Nephron (organoid): ENCODE measurements at regions not wholly inside any gene's neighbourhood (a gene's known extent, or its start where the extent isn't known, plus 50 kb on each side); places are given as distances from the start of the nearest gene placed in this dataset.

ENCODE experiments used
- H3K27ac Mint-ChIP-seq, 3 experiments: 2 replicates each; pipeline ENCODE4 v1.8.0; 2020; ENCODE audit warnings: mixed read lengths in 3 of 3, mild to moderate bottlenecking in 2 of 3, moderate library complexity in 1 of 3
- H3K27me3 Mint-ChIP-seq: 2 replicates; pipeline ENCODE4 v1.8.0; 2021; ENCODE audit warnings: low read depth, mild to moderate bottlenecking, moderate library complexity, mixed read lengths
- H3K36me3 Mint-ChIP-seq: 2 replicates; pipeline ENCODE4 v1.8.0; 2020; ENCODE audit warnings: low read depth, mixed read lengths
- H3K4me1 Mint-ChIP-seq: 2 replicates; pipeline ENCODE4 v1.8.0; 2020; ENCODE audit warnings: mixed read lengths
- H3K4me3 Mint-ChIP-seq, 3 experiments: 2 replicates each; pipeline ENCODE4 v1.8.0; 2020; ENCODE audit warnings: mild to moderate bottlenecking in 3 of 3, mixed read lengths in 3 of 3, moderate library complexity in 2 of 3
- H3K9me3 Mint-ChIP-seq: 2 replicates; pipeline ENCODE4 v1.8.0; 2020; ENCODE audit warnings: mixed read lengths
- TF ChIP-seq, protein P1 (sequence below), 3 experiments: fragments of 200-600 bp; sonication (generic); IDR thresholded peaks; one replicate each; pipeline ENCODE4 v1.5.0; 2021; ENCODE audit warnings: antibody characterized with exemption in 3 of 3; ENCODE audit not compliant: unreplicated experiment in 3 of 3

- H3K36me3 Mint-ChIP-seq: no peaks in the 10 kb centered on the region
- peaks cover 10% of the 10 kb centered on the region for H3K9me3 Mint-ChIP-seq
- H3K4me3 Mint-ChIP-seq: no peak overlapping the region
- H3K27ac Mint-ChIP-seq: no peak overlapping the region
- H3K27me3 Mint-ChIP-seq: peaks cover 6% of the 10 kb centered on the region
- H3K4me1 Mint-ChIP-seq: peaks cover 16% of the 10 kb centered on the region
- TF ChIP-seq, protein P1, sequence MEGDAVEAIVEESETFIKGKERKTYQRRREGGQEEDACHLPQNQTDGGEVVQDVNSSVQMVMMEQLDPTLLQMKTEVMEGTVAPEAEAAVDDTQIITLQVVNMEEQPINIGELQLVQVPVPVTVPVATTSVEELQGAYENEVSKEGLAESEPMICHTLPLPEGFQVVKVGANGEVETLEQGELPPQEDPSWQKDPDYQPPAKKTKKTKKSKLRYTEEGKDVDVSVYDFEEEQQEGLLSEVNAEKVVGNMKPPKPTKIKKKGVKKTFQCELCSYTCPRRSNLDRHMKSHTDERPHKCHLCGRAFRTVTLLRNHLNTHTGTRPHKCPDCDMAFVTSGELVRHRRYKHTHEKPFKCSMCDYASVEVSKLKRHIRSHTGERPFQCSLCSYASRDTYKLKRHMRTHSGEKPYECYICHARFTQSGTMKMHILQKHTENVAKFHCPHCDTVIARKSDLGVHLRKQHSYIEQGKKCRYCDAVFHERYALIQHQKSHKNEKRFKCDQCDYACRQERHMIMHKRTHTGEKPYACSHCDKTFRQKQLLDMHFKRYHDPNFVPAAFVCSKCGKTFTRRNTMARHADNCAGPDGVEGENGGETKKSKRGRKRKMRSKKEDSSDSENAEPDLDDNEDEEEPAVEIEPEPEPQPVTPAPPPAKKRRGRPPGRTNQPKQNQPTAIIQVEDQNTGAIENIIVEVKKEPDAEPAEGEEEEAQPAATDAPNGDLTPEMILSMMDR (IDR thresholded peaks at IDR 0.05; ENCODE audit: unreplicated experiment in 3 of 3): no peak
These were observed 80.3 kb upstream of the CES5A start for GRCh38 chr16:55955424-55955823.

- no peak overlapping the region for H3K4me3 Mint-ChIP-seq
- TF ChIP-seq, protein P1 (IDR thresholded peaks at IDR 0.05; ENCODE audit: unreplicated experiment in 3 of 3): no peak
- no peaks in the 10 kb centered on the region for H3K36me3 Mint-ChIP-seq
- peaks cover 16% of the 10 kb centered on the region for H3K4me1 Mint-ChIP-seq
- peaks cover 6% of the 10 kb centered on the region for H3K27me3 Mint-ChIP-seq
- H3K27ac Mint-ChIP-seq: peak overlapping the region in 2 of 3 experiments; percentile 19 to 52
- peaks cover 12% of the 10 kb centered on the region for H3K9me3 Mint-ChIP-seq
These were observed 79.7 kb upstream of the CES5A start for GRCh38 chr16:55954906-55955305.

- TF ChIP-seq, protein P1 (IDR thresholded peaks at IDR 0.05; ENCODE audit: unreplicated experiment in 3 of 3): no peak
- peaks cover 2% of the 10 kb centered on the region for H3K27me3 Mint-ChIP-seq
- H3K4me1 Mint-ChIP-seq: peaks cover 25% of the 10 kb centered on the region
- no peak overlapping the region for H3K27ac Mint-ChIP-seq
- H3K4me3 Mint-ChIP-seq: no peak overlapping the region
- H3K36me3 Mint-ChIP-seq: no peaks in the 10 kb centered on the region
- H3K9me3 Mint-ChIP-seq: peaks cover 13% of the 10 kb centered on the region
These were observed 74.3 kb upstream of the CES5A start for GRCh38 chr16:55949518-55949917.

DNA sequence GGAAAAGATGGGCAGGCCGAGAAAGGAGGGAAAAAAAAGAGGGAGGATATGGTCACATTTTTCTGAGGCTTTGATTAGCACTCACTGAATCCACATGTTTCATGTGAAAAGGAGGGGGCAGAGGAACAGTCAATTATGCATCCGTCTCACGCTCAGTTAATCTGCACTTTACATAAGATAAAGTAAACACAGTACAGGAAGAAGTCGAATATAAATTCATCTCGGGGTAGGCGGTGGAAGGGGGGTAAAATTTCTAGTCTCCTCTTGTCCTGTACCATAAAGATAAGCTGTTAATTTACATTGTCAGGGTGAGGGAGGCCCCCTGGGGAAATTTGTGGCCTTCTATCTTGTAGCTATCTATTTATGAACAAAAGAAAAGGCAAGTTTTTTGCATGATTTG lies 73.1 kb upstream of the CES5A start:
- TF ChIP-seq, protein P1 (IDR thresholded peaks at IDR 0.05; ENCODE audit: unreplicated experiment in 3 of 3): no peak
- no peak overlapping the region for H3K4me3 Mint-ChIP-seq
- H3K27me3 Mint-ChIP-seq: peaks cover 3% of the 10 kb centered on the region
- no peaks in the 10 kb centered on the region for H3K36me3 Mint-ChIP-seq
- H3K4me1 Mint-ChIP-seq: peaks cover 22% of the 10 kb centered on the region
- peaks cover 13% of the 10 kb centered on the region for H3K9me3 Mint-ChIP-seq
- peak overlapping the region; percentile 1 to 23 (median 7) for H3K27ac Mint-ChIP-seq

DNA sequence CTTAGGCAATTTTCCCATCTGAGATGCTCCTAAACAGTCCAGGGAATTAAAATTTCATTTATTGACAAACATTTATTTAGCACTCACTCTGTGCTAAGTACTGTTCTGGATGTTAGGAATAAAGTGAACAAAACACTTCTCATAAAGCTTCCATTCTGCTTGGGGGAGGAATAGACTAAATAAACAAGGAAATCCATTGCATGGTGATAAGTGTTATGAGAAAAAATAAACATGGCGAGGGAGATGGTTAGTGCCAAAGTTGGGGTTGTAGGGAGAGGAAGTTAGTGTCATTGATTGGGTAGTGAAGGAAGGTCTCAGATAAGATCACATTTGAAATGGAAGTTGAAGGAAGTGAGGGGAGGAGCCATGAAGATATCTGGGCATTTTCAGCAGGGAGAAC lies 72.2 kb upstream of the CES5A start:
- peaks cover 11% of the 10 kb centered on the region for H3K9me3 Mint-ChIP-seq
- H3K4me1 Mint-ChIP-seq: peaks cover 22% of the 10 kb centered on the region
- H3K27ac Mint-ChIP-seq: peak overlapping the region in 2 of 3 experiments; percentile 18 to 48
- H3K36me3 Mint-ChIP-seq: no peaks in the 10 kb centered on the region
- TF ChIP-seq, protein P1 (IDR thresholded peaks at IDR 0.05; ENCODE audit: unreplicated experiment in 3 of 3): no peak
- H3K4me3 Mint-ChIP-seq: no peak overlapping the region
- peaks cover 12% of the 10 kb centered on the region for H3K27me3 Mint-ChIP-seq

DNA sequence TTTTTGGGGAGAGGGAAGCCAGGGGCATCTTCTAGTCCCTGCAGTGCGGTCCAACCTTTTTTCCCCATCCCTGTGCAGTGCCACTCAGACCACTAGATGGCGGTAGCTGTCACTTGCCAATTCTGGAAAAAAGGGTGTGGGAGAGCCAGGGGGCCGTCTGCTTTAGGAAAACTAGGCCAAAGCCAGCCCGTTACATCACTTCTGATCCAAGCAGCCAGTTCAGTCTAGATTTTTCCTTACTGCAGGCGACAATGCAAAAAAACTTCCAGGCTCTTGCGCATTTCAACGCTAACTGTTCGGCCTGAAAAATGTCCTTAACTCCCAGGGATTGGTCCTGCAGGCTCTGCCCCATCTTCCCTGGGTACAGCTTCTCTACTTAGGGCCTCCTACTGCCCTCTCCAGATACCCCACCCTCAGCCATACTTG lies 69.2 kb upstream of the CES5A start:
- Mint-ChIP-seq H3K4me1 (peaks cover 22% of the 10 kb centered on the region), H3K36me3 (no peaks in the 10 kb centered on the region), H3K27me3 (peaks cover 12% of the 10 kb centered on the region), H3K9me3 (peaks cover 11% of the 10 kb centered on the region), H3K4me3 (no peak overlapping the region), H3K27ac (no peak overlapping the region)
- TF ChIP-seq, protein P1 (IDR thresholded peaks at IDR 0.05; ENCODE audit: unreplicated experiment in 3 of 3): peak; percentile 89 to 93 (median 90)
